ENCODE measurements at regions not wholly inside any gene's neighbourhood (a gene's known extent, or its start where the extent isn't known, plus 50 kb on each side); places are given as distances from the start of the nearest gene placed in this dataset.

GRCh38 chr22:48779661-48780596 lies 1047.7 kb downstream of the BRD1 start (continued):
- TF ChIP-seq MXI1 (IDR thresholded peaks at IDR 0.05; ENCODE audit: borderline replicate concordance, low read depth, low read length), result no peak

GRCh38 chr22:48779211-48779643 lies 1048.4 kb downstream of the BRD1 start:
- ChIA-PET CTCF (no interaction called here), POLR2A (ENCODE audit: unreplicated experiment) (no interaction called here)
- H2BK120ac ChIP-seq (ENCODE audit: low read depth, low read length), result no peak overlapping the region
- ATAC-seq (ENCODE audit: low read depth) (no peak), DNase-seq (no peak)
- dilution Hi-C loops (cut with HindIII; ENCODE audit: low sequenced_read_pairs, unreplicated experiment) (no loop called here), intact Hi-C loops (cut with micrococcal nuclease) (no loop called here), in situ Hi-C loops (cut with MboI; ENCODE audit: low sequenced_read_pairs) (no loop called here)
- H3K23ac ChIP-seq (ENCODE audit: low read depth, low read length), result no peak overlapping the region
- H3K9ac ChIP-seq (ENCODE audit: low read depth, low read length), result no peak overlapping the region
- no peaks in the 10 kb centered on the region for H3K36me3 ChIP-seq (ENCODE audit: control insufficient read depth, insufficient read depth, low read length)
- no peaks in the 10 kb centered on the region for H4K20me1 ChIP-seq (ENCODE audit: insufficient read depth, low read length)
- H3K4me3 ChIP-seq (ENCODE audit: insufficient read depth, low read depth, low read length), result no peak overlapping the region
- H3K14ac ChIP-seq (replicated peaks; ENCODE audit: low read depth, low read length), result no peak overlapping the region
- no peak overlapping the region for H2BK20ac ChIP-seq (ENCODE audit: low read depth, low read length)
- BruUV-seq (replicated peaks), result no TSS peak
- H4K8ac ChIP-seq (ENCODE audit: low read depth in 2 of 2, low read length in 2 of 2), result no peak overlapping the region
- H3K4me1 ChIP-seq (ENCODE audit: control insufficient read depth, insufficient read depth, low read length), result no peaks in the 10 kb centered on the region
- H3K56ac ChIP-seq (ENCODE audit: extremely low read depth, insufficient read depth, low read length), result no peak overlapping the region
- H3K18ac ChIP-seq (ENCODE audit: low read depth, low read length), result no peak overlapping the region
- no peak overlapping the region for H2AK5ac ChIP-seq (ENCODE audit: low read depth, low read length)
- no peak overlapping the region for H2BK5ac ChIP-seq (ENCODE audit: low read depth, low read length, poor library complexity, severe bottlenecking)
- no peak overlapping the region for H4K5ac ChIP-seq (ENCODE audit: low read depth, low read length)
- no peaks in the 10 kb centered on the region for H3K27me3 ChIP-seq (ENCODE audit: control insufficient read depth, insufficient read depth, low read length)
- no peak overlapping the region for H2BK15ac ChIP-seq (ENCODE audit: low read depth, low read length)
- H3K27ac ChIP-seq (ENCODE audit: insufficient read depth, low read length), result no peak overlapping the region
- no peaks in the 10 kb centered on the region for H3K9me1 ChIP-seq (ENCODE audit: insufficient read depth, low read length)
- no peaks in the 10 kb centered on the region for H3K79me1 ChIP-seq (ENCODE audit: low read depth in 1 of 2, low read length in 2 of 2)
- H3K4me2 ChIP-seq (ENCODE audit: low read depth, low read length), result no peak overlapping the region
- H2AFZ ChIP-seq (replicated peaks; ENCODE audit: low read length, poor library complexity), result no peak overlapping the region
- no peak overlapping the region for H3K4ac ChIP-seq (ENCODE audit: low read depth, low read length)
- no peak overlapping the region for H4K91ac ChIP-seq (ENCODE audit: insufficient read depth, low read depth, low read length)
- H3K9me3 ChIP-seq (ENCODE audit: control insufficient read depth, insufficient read depth, low read length), result peaks cover 58% of the 10 kb centered on the region
- no peak overlapping the region for H2AK9ac ChIP-seq (replicated peaks; ENCODE audit: low read depth, low read length, poor library complexity)
- 97% methylated on average over 7 of the region's 24 CpGs; no CpG with 5 or more reads in 1 of the 2 experiments for WGBS, 2 experiments (ENCODE audit: extremely low coverage in 2 of 2, insufficient read length in 1 of 2)
- TF ChIP-seq NFE2L2 (IDR thresholded peaks at IDR 0.05; ENCODE audit: low read depth, low read length), result no peak
- no peak for TF ChIP-seq SMC3 (IDR thresholded peaks at IDR 0.05; ENCODE audit: low read depth, low read length)
- TF ChIP-seq MXI1 (IDR thresholded peaks at IDR 0.05; ENCODE audit: borderline replicate concordance, low read depth, low read length), result no peak
- TF ChIP-seq CTCF (conservative IDR thresholded peaks at IDR 0.05; ENCODE audit: low read depth, low read length), result no peak
- no peak for TF ChIP-seq CHD1 (IDR thresholded peaks at IDR 0.05; ENCODE audit: low read depth, low read length)
- TF ChIP-seq USF2 (IDR thresholded peaks at IDR 0.05; ENCODE audit: low read depth, low read length), result no peak
- no peak for TF ChIP-seq ELK1 (IDR thresholded peaks at IDR 0.05; ENCODE audit: borderline replicate concordance, low read depth, low read length)
- no peak for TF ChIP-seq POLR2A (IDR thresholded peaks at IDR 0.05; ENCODE audit: low read depth, low read length)
- TF ChIP-seq CEBPB (IDR thresholded peaks at IDR 0.05; ENCODE audit: low read depth, low read length), result no peak
- TF ChIP-seq RCOR1 (IDR thresholded peaks at IDR 0.05; ENCODE audit: insufficient replicate concordance, low read length), result no peak
- TF ChIP-seq MAFK (IDR thresholded peaks at IDR 0.05; ENCODE audit: low read depth, low read length), result no peak
- TF ChIP-seq RFX5 (IDR thresholded peaks at IDR 0.05; ENCODE audit: low read depth, low read length), result no peak
- no peak for TF ChIP-seq BHLHE40 (IDR thresholded peaks at IDR 0.05; ENCODE audit: low read depth, low read length)

Data from IMR-90 (cell line).